Liver (tissue), 7 donors: ENCODE measurements at regions not wholly inside any gene's neighbourhood (a gene's known extent, or its start where the extent isn't known, plus 50 kb on each side); places are given as distances from the start of the nearest gene placed in this dataset.

ENCODE experiments used
- DNase-seq: peaks from one replicate; pipeline ENCODE4 v3.0.0-alpha.2; 2017; ENCODE audit warnings: low spot score
- H3K27ac ChIP-seq, 2 donors: one replicate each; pipeline ENCODE4 v1.7.0; 2013; ENCODE audit warnings: inconsistent platforms in 2 of 2, low read length in 2 of 2, control low read depth in 1 of 2, low read depth in 1 of 2, mild to moderate bottlenecking in 1 of 2
- H3K27me3 ChIP-seq, 4 donors: one replicate each; pipeline versions ENCODE4 v1.6.1 to v1.7.0; 2013; ENCODE audit warnings: low read length in 3 of 4, inconsistent platforms in 1 of 4, mild to moderate bottlenecking in 1 of 4, moderate library complexity in 1 of 4; ENCODE audit not compliant: control insufficient read depth in 4 of 4, insufficient read depth in 4 of 4
- H3K36me3 ChIP-seq, 4 donors: one replicate each; pipeline versions ENCODE4 v1.6.1 to v1.7.0; 2013; ENCODE audit warnings: low read length in 3 of 4, mild to moderate bottlenecking in 3 of 4, low read depth in 1 of 4, moderate library complexity in 1 of 4; ENCODE audit not compliant: control insufficient read depth in 4 of 4, insufficient read depth in 3 of 4
- H3K4me1 ChIP-seq, 4 donors: one replicate each; pipeline versions ENCODE4 v1.6.1 to v1.7.0; 2013; ENCODE audit warnings: low read length in 3 of 4, mild to moderate bottlenecking in 3 of 4, moderate library complexity in 1 of 4; ENCODE audit not compliant: control insufficient read depth in 4 of 4, insufficient read depth in 4 of 4
- H3K4me3 ChIP-seq, 3 donors: one replicate each; pipeline versions ENCODE4 v1.6.1 to v1.7.0; 2013; ENCODE audit warnings: low read length in 3 of 3, control low read depth in 1 of 3, low read depth in 1 of 3, mild to moderate bottlenecking in 1 of 3
- H3K9ac ChIP-seq, 2 donors: one replicate each; pipeline ENCODE4 v1.7.0; 2013; ENCODE audit warnings: low read length in 2 of 2, mild to moderate bottlenecking in 2 of 2, moderate library complexity in 2 of 2, control low read depth in 1 of 2, low read depth in 1 of 2
- H3K9me3 ChIP-seq, 4 donors: one replicate each; pipeline versions ENCODE4 v1.6.1 to v1.7.0; 2013; ENCODE audit warnings: low read length in 3 of 4; ENCODE audit not compliant: control insufficient read depth in 4 of 4
- EGR1 ChIP-seq, 2 donors: IDR thresholded peaks; 2 replicates each; pipeline ENCODE4 v1.6.1; 2016 to 2018; ENCODE audit warnings: antibody characterized with exemption in 2 of 2, low read depth in 2 of 2
- FOXA1 ChIP-seq: IDR thresholded peaks from 2 replicates; pipeline ENCODE4 v1.6.1; 2016; ENCODE audit warnings: antibody characterized with exemption
- GABPA ChIP-seq, 2 donors: IDR thresholded peaks in 1 of 2; conservative IDR thresholded peaks in 1 of 2; 2 replicates each; pipeline ENCODE4 v1.6.1; 2016; ENCODE audit warnings: antibody characterized with exemption in 2 of 2, mild to moderate bottlenecking in 1 of 2, moderate library complexity in 1 of 2
- HNF4A ChIP-seq, 2 donors: conservative IDR thresholded peaks; 2 replicates each; pipeline ENCODE4 v1.6.1; 2016; ENCODE audit warnings: antibody characterized with exemption in 2 of 2, mild to moderate bottlenecking in 2 of 2
- HNF4G ChIP-seq: IDR thresholded peaks from 2 replicates; pipeline ENCODE4 v1.6.1; 2016; ENCODE audit warnings: antibody characterized with exemption
- JUND ChIP-seq, 2 donors: IDR thresholded peaks; 2 replicates each; pipeline ENCODE4 v1.6.1; 2016; ENCODE audit warnings: antibody characterized with exemption in 2 of 2
- MAX ChIP-seq: IDR thresholded peaks from 2 replicates; pipeline ENCODE4 v1.6.1; 2016; ENCODE audit warnings: antibody characterized with exemption
- NR2F2 ChIP-seq: IDR thresholded peaks from 2 replicates; pipeline ENCODE4 v1.6.1; 2016; ENCODE audit warnings: antibody characterized with exemption
- RAD21 ChIP-seq, 2 donors: IDR thresholded peaks; 2 replicates each; pipeline ENCODE4 v1.6.1; 2016; ENCODE audit warnings: antibody characterized with exemption in 2 of 2, mild to moderate bottlenecking in 2 of 2
- RXRA ChIP-seq, 2 donors: IDR thresholded peaks; 2 replicates each; pipeline ENCODE4 v1.6.1; 2017 to 2018; ENCODE audit warnings: antibody characterized with exemption in 2 of 2, mild to moderate bottlenecking in 1 of 2
- SP1 ChIP-seq: IDR thresholded peaks from 2 replicates; pipeline ENCODE4 v1.6.1; 2018; ENCODE audit warnings: antibody characterized with exemption, mild to moderate bottlenecking
- TAF1 ChIP-seq: conservative IDR thresholded peaks from 2 replicates; pipeline ENCODE4 v1.6.1; 2016; ENCODE audit warnings: antibody characterized with exemption, mild to moderate bottlenecking
- YY1 ChIP-seq: IDR thresholded peaks from 2 replicates; pipeline ENCODE4 v1.6.1; 2016; ENCODE audit warnings: antibody characterized with exemption, mild to moderate bottlenecking
- ZBTB33 ChIP-seq: IDR thresholded peaks from 2 replicates; pipeline ENCODE4 v1.6.1; 2016; ENCODE audit warnings: antibody characterized with exemption
- WGBS: extraction: QIAGEN DNeasy Blood & Tissue Kit; methylation state at CpG from one replicate; pipeline ENCODE4 v1.1.7; 2013; 5-methylcytosine and 5-hydroxymethylcytosine counted together
- TF ChIP-seq, protein P1 (sequence below): IDR thresholded peaks from 2 replicates; pipeline ENCODE4 v1.6.1; 2016; ENCODE audit warnings: antibody characterized with exemption, mild to moderate bottlenecking
- TF ChIP-seq, protein P2 (sequence below): IDR thresholded peaks from 2 replicates; pipeline ENCODE4 v1.6.1; 2016; ENCODE audit warnings: antibody characterized with exemption
- donor health status: healthy.
- donor health status: healthy.
- donor health status: healthy.
- donor health status: healthy.

- no peaks in the 10 kb centered on the region for H3K27me3 ChIP-seq
- no peak overlapping the region for H3K9ac ChIP-seq
- no peaks in the 10 kb centered on the region for H3K4me1 ChIP-seq
- H3K9me3 ChIP-seq: peaks cover 0 to 2% (median 0%) of the 10 kb centered on the region in 4 donors
- DNase-seq: no peak
- TF ChIP-seq ZBTB33 (no peak), GABPA (IDR thresholded peaks at IDR 0.05 in 1 of 2, conservative IDR thresholded peaks at IDR 0.05 in 1 of 2) (no peak), RXRA (IDR thresholded peaks at IDR 0.05) (no peak), NR2F2 (no peak), EGR1 (IDR thresholded peaks at IDR 0.05; ENCODE audit: low read depth in 2 of 2) (no peak), FOXA1 (no peak), HNF4G (no peak), RAD21 (IDR thresholded peaks at IDR 0.05) (no peak), SP1 (no peak), JUND (IDR thresholded peaks at IDR 0.05) (no peak), HNF4A (conservative IDR thresholded peaks at IDR 0.05) (no peak), YY1 (no peak), MAX (no peak), TAF1 (no peak)
- TF ChIP-seq, protein P1, sequence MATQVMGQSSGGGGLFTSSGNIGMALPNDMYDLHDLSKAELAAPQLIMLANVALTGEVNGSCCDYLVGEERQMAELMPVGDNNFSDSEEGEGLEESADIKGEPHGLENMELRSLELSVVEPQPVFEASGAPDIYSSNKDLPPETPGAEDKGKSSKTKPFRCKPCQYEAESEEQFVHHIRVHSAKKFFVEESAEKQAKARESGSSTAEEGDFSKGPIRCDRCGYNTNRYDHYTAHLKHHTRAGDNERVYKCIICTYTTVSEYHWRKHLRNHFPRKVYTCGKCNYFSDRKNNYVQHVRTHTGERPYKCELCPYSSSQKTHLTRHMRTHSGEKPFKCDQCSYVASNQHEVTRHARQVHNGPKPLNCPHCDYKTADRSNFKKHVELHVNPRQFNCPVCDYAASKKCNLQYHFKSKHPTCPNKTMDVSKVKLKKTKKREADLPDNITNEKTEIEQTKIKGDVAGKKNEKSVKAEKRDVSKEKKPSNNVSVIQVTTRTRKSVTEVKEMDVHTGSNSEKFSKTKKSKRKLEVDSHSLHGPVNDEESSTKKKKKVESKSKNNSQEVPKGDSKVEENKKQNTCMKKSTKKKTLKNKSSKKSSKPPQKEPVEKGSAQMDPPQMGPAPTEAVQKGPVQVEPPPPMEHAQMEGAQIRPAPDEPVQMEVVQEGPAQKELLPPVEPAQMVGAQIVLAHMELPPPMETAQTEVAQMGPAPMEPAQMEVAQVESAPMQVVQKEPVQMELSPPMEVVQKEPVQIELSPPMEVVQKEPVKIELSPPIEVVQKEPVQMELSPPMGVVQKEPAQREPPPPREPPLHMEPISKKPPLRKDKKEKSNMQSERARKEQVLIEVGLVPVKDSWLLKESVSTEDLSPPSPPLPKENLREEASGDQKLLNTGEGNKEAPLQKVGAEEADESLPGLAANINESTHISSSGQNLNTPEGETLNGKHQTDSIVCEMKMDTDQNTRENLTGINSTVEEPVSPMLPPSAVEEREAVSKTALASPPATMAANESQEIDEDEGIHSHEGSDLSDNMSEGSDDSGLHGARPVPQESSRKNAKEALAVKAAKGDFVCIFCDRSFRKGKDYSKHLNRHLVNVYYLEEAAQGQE: no peak
- TF ChIP-seq, protein P2, sequence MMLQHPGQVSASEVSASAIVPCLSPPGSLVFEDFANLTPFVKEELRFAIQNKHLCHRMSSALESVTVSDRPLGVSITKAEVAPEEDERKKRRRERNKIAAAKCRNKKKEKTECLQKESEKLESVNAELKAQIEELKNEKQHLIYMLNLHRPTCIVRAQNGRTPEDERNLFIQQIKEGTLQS: no peak
- WGBS: 78% methylated on average over 6 of the region's 6 CpGs
- no peak overlapping the region for H3K4me3 ChIP-seq
- H3K36me3 ChIP-seq: no peaks in the 10 kb centered on the region
- H3K27ac ChIP-seq: no peak overlapping the region
Observed at GRCh38 chr16:26561303-26561702, 505.4 kb upstream of the C16orf82 start.

DNA sequence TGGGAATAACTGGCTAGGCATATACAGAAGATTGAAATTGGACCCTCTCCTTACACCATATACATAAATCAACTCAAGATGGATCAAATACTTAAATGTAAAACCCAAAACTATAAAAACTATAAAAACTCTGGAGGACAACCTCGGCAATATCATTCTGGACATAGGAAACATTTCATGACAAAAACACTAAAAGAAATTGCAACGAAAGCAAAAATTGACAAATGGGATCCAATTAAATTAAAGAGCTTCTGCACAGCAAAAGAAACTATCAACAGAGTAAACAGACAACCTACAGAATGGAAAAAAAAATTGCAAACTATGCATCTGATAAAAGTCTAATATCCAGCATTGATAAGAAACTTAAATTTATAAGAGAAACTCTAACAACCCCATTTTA is 503.7 kb upstream of the C16orf82 start:
- Histone ChIP-seq H3K9me3 (peaks cover 0 to 2% (median 0%) of the 10 kb centered on the region in 4 donors), H3K4me1 (no peaks in the 10 kb centered on the region), H3K36me3 (no peaks in the 10 kb centered on the region), H3K9ac (no peak overlapping the region), H3K4me3 (no peak overlapping the region), H3K27ac (no peak overlapping the region), H3K27me3 (no peaks in the 10 kb centered on the region)
- WGBS: 84% methylated on average over 2 of the region's 2 CpGs
- no peak for TF ChIP-seq HNF4A (conservative IDR thresholded peaks at IDR 0.05)
- TF ChIP-seq, protein P1: no peak
- TF ChIP-seq TAF1: no peak
- TF ChIP-seq GABPA (IDR thresholded peaks at IDR 0.05 in 1 of 2, conservative IDR thresholded peaks at IDR 0.05 in 1 of 2): no peak
- no peak for DNase-seq
